ENCODE measurements at regions not wholly inside any gene's neighbourhood (a gene's known extent, or its start where the extent isn't known, plus 50 kb on each side); places are given as distances from the start of the nearest gene placed in this dataset.
"Not testable (repeated sequence)": the region's sequence is repeated elsewhere in the genome, so short reads cannot be mapped to it uniquely, and the experiment has no call there.

- no peaks in the 10 kb centered on the region for H3K9me3 ChIP-seq
- no peak for DNase-seq (ENCODE audit: extremely low spot score in 2 of 2)
- no peak for TF ChIP-seq POLR2AphosphoS5 (IDR thresholded peaks at IDR 0.05; ENCODE audit: insufficient read depth in 1 of 2, low read depth in 1 of 2)
- TF ChIP-seq CTCF (IDR thresholded peaks at IDR 0.05) = no peak
- no peak for TF ChIP-seq POLR2A (IDR thresholded peaks at IDR 0.05)
- intact Hi-C loops (cut with DNase I) = no loop called here
- no peaks in the 10 kb centered on the region for H3K4me1 ChIP-seq
- no peaks in the 10 kb centered on the region for H3K27me3 ChIP-seq
- no peak overlapping the region for H3K4me3 ChIP-seq
- no peak overlapping the region for H3K27ac ChIP-seq
- no peaks in the 10 kb centered on the region for H3K36me3 ChIP-seq
Measured at GRCh38 chr10:6706725-6707124, 126.6 kb upstream of the PRKCQ start.

GRCh38 chr10:6704896-6705295 lies 124.8 kb upstream of the PRKCQ start:
- no peaks in the 10 kb centered on the region for H3K36me3 ChIP-seq
- TF ChIP-seq POLR2AphosphoS5 (IDR thresholded peaks at IDR 0.05; ENCODE audit: insufficient read depth in 1 of 2, low read depth in 1 of 2) = no peak
- no peak for TF ChIP-seq POLR2A (IDR thresholded peaks at IDR 0.05)
- no peak for TF ChIP-seq CTCF (IDR thresholded peaks at IDR 0.05)
- H3K27me3 ChIP-seq = no peaks in the 10 kb centered on the region
- H3K4me3 ChIP-seq = no peak overlapping the region
- intact Hi-C loops (cut with DNase I) = no loop called here
- H3K4me1 ChIP-seq = no peaks in the 10 kb centered on the region
- DNase-seq (ENCODE audit: extremely low spot score in 2 of 2) = no peak
- H3K9me3 ChIP-seq = no peaks in the 10 kb centered on the region
- H3K27ac ChIP-seq = no peak overlapping the region

DNA sequence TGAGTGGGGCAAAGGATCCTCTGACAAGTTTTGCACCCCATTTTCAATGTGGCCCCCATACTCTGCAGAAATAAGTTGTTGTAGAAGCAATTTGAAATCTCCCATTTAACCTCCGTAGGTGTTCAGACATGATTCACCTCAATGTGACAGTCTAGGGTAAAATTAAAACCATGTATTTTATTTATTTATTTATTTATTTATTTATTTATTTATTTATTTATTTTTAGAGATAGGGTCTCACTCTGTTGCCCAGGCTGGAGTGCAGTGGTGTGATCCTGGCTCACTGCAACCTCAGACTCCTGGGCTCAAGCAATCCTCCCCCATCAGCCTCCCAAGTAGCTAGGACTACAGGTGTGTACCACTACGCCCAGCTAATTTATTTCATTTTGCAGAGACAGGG lies 122.8 kb upstream of the PRKCQ start:
- DNase-seq (ENCODE audit: extremely low spot score in 2 of 2); H3K36me3 ChIP-seq; H3K4me3 ChIP-seq; H3K27me3 ChIP-seq; intact Hi-C loops (cut with DNase I); H3K4me1 ChIP-seq; H3K27ac ChIP-seq; H3K9me3 ChIP-seq: not testable (repeated sequence)

DNA sequence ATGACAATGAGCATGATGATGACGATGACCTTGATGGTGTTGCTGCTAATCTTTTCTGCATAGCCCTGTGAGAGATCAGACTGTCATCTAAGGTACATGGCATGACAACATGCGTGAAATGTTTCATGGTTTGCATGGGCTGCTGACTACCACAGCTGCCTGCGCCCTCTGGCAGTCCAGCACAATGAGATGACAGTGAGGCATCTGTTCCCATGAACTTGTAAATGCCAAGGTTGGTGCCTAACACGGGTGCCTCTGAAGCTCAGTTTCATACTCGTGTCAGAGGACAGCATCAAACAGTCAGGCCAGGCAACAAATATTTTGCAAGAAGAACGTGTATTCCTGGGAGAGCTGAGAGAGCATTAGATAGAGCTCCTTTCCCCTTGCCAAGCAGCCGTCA lies 122.0 kb upstream of the PRKCQ start:
- intact Hi-C loops (cut with DNase I) = no loop called here
- Histone ChIP-seq H3K4me3 (no peak overlapping the region), H3K27me3 (no peaks in the 10 kb centered on the region), H3K27ac (no peak overlapping the region), H3K36me3 (no peaks in the 10 kb centered on the region), H3K9me3 (no peaks in the 10 kb centered on the region), H3K4me1 (no peaks in the 10 kb centered on the region)
- no peak for DNase-seq (ENCODE audit: extremely low spot score in 2 of 2)
- TF ChIP-seq POLR2A (IDR thresholded peaks at IDR 0.05) (no peak), CTCF (IDR thresholded peaks at IDR 0.05) (no peak), POLR2AphosphoS5 (IDR thresholded peaks at IDR 0.05; ENCODE audit: insufficient read depth in 1 of 2, low read depth in 1 of 2) (no peak)

DNA sequence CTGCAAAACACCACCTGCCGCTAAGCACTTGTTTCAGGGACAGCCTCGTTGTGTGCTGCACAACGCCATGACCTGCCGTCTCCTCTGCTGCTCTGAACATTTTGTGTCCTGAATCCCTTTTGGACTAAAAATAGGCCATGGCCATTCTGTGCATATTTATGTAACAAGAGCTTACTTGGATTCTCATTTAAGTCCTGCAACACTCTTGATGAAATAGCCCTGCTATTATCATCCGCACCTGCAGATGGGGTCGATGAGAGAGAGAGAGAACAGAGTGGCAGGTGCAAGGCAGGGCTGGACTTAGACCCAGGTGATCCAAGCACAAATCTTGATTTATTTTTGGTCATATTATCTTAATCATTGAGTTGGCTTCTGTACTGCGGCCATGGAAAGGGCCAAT lies 121.2 kb upstream of the PRKCQ start:
- H3K36me3 ChIP-seq = no peaks in the 10 kb centered on the region
- H3K4me1 ChIP-seq = no peaks in the 10 kb centered on the region
- no peaks in the 10 kb centered on the region for H3K9me3 ChIP-seq
- intact Hi-C loops (cut with DNase I) = no loop called here
- no peaks in the 10 kb centered on the region for H3K27me3 ChIP-seq
- no peak overlapping the region for H3K27ac ChIP-seq
- DNase-seq (ENCODE audit: extremely low spot score in 2 of 2) = no peak
- no peak overlapping the region for H3K4me3 ChIP-seq
- TF ChIP-seq POLR2A (IDR thresholded peaks at IDR 0.05) = no peak

- TF ChIP-seq POLR2A (IDR thresholded peaks at IDR 0.05) (no peak), CTCF (IDR thresholded peaks at IDR 0.05) (no peak), POLR2AphosphoS5 (IDR thresholded peaks at IDR 0.05; ENCODE audit: insufficient read depth in 1 of 2, low read depth in 1 of 2) (no peak)
- Histone ChIP-seq H3K4me3 (no peak overlapping the region), H3K36me3 (no peaks in the 10 kb centered on the region), H3K27me3 (no peaks in the 10 kb centered on the region), H3K9me3 (no peaks in the 10 kb centered on the region), H3K4me1 (no peaks in the 10 kb centered on the region), H3K27ac (no peak overlapping the region)
- DNase-seq (ENCODE audit: extremely low spot score in 2 of 2) = no peak
- intact Hi-C loops (cut with DNase I) = no loop called here
Measured at GRCh38 chr10:6700066-6700465, 120.0 kb upstream of the PRKCQ start.

Measured in vagina (tissue), 2 donors.